ENCODE measurements at regions not wholly inside any gene's neighbourhood (a gene's known extent, or its start where the extent isn't known, plus 50 kb on each side); places are given as distances from the start of the nearest gene placed in this dataset.

DNA sequence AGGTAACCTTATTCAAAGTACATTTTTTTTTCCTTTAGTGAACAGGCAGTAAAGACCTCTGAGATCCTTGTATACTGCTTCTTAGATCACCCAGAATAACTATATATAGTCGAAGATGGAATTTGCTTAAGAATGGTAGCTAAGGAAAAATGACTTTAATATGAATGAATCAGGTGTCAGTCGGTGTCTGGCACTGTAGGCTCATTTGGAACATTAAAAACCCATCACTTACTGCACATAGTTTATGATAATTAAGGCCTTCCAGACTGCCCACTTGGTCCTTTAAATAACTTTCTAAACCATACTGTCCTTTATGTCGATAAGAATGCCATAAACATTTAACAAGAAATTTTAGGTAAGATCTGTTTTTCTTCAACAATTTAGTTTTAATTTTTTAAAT is 981.8 kb downstream of the ROBO2 start:
- Mint-ChIP-seq H3K27ac (peak overlapping the region; percentile 77), H3K36me3 (peaks cover 3% of the 10 kb centered on the region), H3K27me3 (ENCODE audit: low read depth) (no peaks in the 10 kb centered on the region), H3K4me3 (no peak overlapping the region), H3K9me3 (peaks cover 3% of the 10 kb centered on the region), H3K4me1 (peaks cover 49% of the 10 kb centered on the region)
- no peak for DNase-seq (ENCODE audit: low spot score in 2 of 2, unreplicated experiment in 2 of 2)
- TF ChIP-seq, protein P1, sequence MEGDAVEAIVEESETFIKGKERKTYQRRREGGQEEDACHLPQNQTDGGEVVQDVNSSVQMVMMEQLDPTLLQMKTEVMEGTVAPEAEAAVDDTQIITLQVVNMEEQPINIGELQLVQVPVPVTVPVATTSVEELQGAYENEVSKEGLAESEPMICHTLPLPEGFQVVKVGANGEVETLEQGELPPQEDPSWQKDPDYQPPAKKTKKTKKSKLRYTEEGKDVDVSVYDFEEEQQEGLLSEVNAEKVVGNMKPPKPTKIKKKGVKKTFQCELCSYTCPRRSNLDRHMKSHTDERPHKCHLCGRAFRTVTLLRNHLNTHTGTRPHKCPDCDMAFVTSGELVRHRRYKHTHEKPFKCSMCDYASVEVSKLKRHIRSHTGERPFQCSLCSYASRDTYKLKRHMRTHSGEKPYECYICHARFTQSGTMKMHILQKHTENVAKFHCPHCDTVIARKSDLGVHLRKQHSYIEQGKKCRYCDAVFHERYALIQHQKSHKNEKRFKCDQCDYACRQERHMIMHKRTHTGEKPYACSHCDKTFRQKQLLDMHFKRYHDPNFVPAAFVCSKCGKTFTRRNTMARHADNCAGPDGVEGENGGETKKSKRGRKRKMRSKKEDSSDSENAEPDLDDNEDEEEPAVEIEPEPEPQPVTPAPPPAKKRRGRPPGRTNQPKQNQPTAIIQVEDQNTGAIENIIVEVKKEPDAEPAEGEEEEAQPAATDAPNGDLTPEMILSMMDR (IDR thresholded peaks at IDR 0.05; ENCODE audit: unreplicated experiment) = no peak

DNA sequence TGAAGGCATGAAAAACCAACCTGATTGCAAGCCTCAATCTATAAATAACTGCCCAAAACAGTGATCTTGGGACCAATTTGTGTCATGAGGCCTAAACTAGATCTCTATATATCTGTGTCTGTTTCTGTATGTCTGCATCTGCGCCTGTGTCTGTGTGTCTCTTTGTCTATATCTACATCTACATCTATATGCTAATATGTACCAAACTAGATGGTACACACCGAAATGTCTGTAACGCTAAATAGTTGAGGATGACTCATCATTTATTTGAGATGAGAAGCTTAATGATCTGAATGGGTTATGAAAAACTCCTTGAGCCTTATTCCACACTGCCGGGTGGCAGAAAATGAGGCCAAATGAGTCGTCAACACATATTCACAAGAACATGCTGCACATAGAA is 982.3 kb downstream of the ROBO2 start:
- H3K27me3 Mint-ChIP-seq (ENCODE audit: low read depth) = no peaks in the 10 kb centered on the region
- no peak for DNase-seq (ENCODE audit: low spot score in 2 of 2, unreplicated experiment in 2 of 2)
- H3K36me3 Mint-ChIP-seq = peaks cover 3% of the 10 kb centered on the region
- TF ChIP-seq, protein P1 (IDR thresholded peaks at IDR 0.05; ENCODE audit: unreplicated experiment) = no peak
- peaks cover 3% of the 10 kb centered on the region for H3K9me3 Mint-ChIP-seq
- H3K4me1 Mint-ChIP-seq = peaks cover 49% of the 10 kb centered on the region
- peak overlapping the region; percentile 76 for H3K27ac Mint-ChIP-seq
- no peak overlapping the region for H3K4me3 Mint-ChIP-seq

DNA sequence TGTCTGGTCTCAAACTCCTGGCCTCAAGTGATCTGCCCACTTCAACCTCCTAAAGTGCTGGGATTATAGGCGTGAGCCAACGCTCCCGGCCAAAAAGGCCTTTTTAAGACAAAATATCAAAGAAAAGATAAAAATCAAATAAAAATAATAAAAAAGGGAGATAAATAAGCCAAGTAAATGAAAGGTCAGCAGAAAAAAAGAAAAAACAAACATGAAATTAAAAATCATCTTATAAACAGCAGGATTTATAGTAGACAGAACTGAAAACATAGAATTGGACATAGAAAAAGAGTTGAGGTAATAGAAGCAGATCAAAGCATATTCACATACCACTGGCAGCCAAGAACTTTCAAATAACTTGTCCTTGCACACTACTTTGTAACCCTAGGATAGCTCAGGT is 983.4 kb downstream of the ROBO2 start:
- TF ChIP-seq, protein P1 (IDR thresholded peaks at IDR 0.05; ENCODE audit: unreplicated experiment) = no peak
- H3K4me1 Mint-ChIP-seq = peaks cover 49% of the 10 kb centered on the region

DNA sequence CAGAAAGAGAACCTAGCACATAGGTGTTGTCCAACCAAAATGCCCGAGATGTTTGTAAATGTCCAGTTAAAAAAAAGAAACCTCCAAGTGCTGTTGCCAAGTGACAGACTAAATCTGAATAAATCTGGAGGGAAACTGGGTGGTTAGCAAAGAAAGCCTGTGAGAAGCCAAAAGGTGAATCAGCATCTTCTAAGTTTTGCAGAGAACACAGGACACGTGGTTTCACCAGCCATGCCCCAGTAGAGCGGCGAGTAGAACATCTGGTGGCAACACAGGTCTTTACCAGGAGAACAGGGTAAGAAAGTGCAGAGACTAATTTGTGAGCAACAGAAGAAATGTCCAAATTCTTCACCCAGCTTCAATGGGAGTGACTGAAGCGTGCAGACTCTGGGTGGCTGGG is 986.0 kb downstream of the ROBO2 start:
- no peak for DNase-seq (ENCODE audit: low spot score in 2 of 2, unreplicated experiment in 2 of 2)
- TF ChIP-seq, protein P1 (IDR thresholded peaks at IDR 0.05; ENCODE audit: unreplicated experiment) = no peak
- no peaks in the 10 kb centered on the region for H3K27me3 Mint-ChIP-seq (ENCODE audit: low read depth)
- H3K36me3 Mint-ChIP-seq = peaks cover 3% of the 10 kb centered on the region
- no peak overlapping the region for H3K27ac Mint-ChIP-seq
- no peak overlapping the region for H3K4me3 Mint-ChIP-seq
- H3K9me3 Mint-ChIP-seq = peaks cover 7% of the 10 kb centered on the region
- peaks cover 33% of the 10 kb centered on the region for H3K4me1 Mint-ChIP-seq

More for the DNA sequence above, 983.4 kb downstream of the ROBO2 start:
- no peak for DNase-seq (ENCODE audit: low spot score in 2 of 2, unreplicated experiment in 2 of 2)
- Mint-ChIP-seq H3K9me3 (peaks cover 3% of the 10 kb centered on the region), H3K4me3 (no peak overlapping the region), H3K27me3 (ENCODE audit: low read depth) (no peaks in the 10 kb centered on the region), H3K27ac (no peak overlapping the region), H3K36me3 (peaks cover 3% of the 10 kb centered on the region)

DNA sequence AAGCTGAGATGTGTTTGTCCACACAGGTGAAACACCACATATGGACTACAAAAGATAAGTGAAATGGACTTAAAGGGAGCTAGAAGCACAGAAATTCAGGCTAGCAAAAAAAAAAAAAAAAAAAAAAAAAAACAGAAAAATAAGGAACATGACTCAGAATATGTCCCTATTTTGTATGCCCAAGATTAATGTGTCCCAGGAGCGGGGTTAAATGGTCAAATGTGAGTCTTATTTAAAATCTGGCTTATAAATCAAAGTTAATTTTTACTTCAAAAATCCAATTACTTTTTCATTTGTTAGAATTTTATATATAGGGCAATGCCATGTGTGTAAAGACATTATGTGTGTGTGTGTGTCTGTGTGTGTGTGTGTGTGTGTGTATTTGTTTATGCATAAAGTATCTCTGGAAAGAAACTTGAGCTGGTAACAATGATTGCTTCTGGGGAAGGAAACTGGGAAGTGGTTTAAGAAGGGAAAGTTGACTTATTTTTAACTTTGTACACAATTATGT is 986.5 kb downstream of the ROBO2 start:
- Mint-ChIP-seq H3K27ac (no peak overlapping the region), H3K4me1 (peaks cover 28% of the 10 kb centered on the region)

More for the DNA sequence above, 986.5 kb downstream of the ROBO2 start:
- TF ChIP-seq, protein P1 (IDR thresholded peaks at IDR 0.05; ENCODE audit: unreplicated experiment) = no peak
- Mint-ChIP-seq H3K36me3 (peaks cover 3% of the 10 kb centered on the region), H3K4me3 (no peak overlapping the region), H3K27me3 (ENCODE audit: low read depth) (no peaks in the 10 kb centered on the region), H3K9me3 (peaks cover 7% of the 10 kb centered on the region)
- DNase-seq (ENCODE audit: low spot score in 2 of 2, unreplicated experiment in 2 of 2) = no peak

Measured in mesothelial cell of epicardium (in vitro differentiated cells).